ENCODE measurements at regions not wholly inside any gene's neighbourhood (a gene's known extent, or its start where the extent isn't known, plus 50 kb on each side); places are given as distances from the start of the nearest gene placed in this dataset.

DNA sequence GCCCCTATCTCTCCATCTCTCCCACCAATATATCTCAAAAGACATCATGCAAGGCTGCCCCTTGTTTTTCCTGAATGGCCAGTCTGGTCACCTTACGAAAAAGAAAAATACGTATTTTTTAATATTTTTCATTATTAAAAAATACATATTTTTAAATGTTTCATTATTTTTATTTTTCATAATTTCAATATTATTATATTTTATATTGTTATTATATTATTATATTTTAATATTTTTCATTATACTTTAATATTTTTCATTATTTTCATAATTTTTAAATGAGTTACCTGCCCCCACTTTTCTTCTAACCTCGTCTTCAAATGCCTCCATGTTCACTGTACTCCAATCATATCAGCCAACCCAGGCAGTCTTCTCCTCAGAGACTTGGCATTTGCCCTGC is 116.0 kb upstream of the ERCC4 start:
- CTCF ChIA-PET, result no interaction called here
- POLR2A ChIA-PET, result no interaction called here
- no peaks in the 10 kb centered on the region for H3K9me3 ChIP-seq (ENCODE audit: control insufficient read depth, insufficient read depth, low read depth, low read length)
- no peak for TF ChIP-seq ZNF426 (tag by site-specific recombination; IDR thresholded peaks at IDR 0.05)
- no peak for TF ChIP-seq SALL2 (tag by site-specific recombination; IDR thresholded peaks at IDR 0.05; ENCODE audit: borderline replicate concordance)
- TF ChIP-seq ZFHX2 (tag by site-specific recombination; conservative IDR thresholded peaks at IDR 0.05), result no peak
- TF ChIP-seq ZNF645 (tag by site-specific recombination; IDR thresholded peaks at IDR 0.05), result no peak
- no peak for TF ChIP-seq ZNF175 (tag by site-specific recombination; IDR thresholded peaks at IDR 0.05)
- TF ChIP-seq SP7 (tag by site-specific recombination; IDR thresholded peaks at IDR 0.05), result no peak
- no peak for TF ChIP-seq ZNF830 (tag by site-specific recombination; IDR thresholded peaks at IDR 0.05; ENCODE audit: low read depth)
- no peak overlapping the region for H3K4me3 ChIP-seq (ENCODE audit: low read depth, low read length)
- H3K4me1 ChIP-seq (ENCODE audit: control insufficient read depth, insufficient read depth, low read length), result no peaks in the 10 kb centered on the region
- no peaks in the 10 kb centered on the region for H3K36me3 ChIP-seq (ENCODE audit: control insufficient read depth in 2 of 2, insufficient read depth in 1 of 2, low read length in 2 of 2)
- H3K27ac ChIP-seq (ENCODE audit: extremely low read depth, low read depth, low read length), result no peak overlapping the region

- ChIA-PET POLR2A (no interaction called here), CTCF (no interaction called here)
- Histone ChIP-seq H3K9me3 (ENCODE audit: control insufficient read depth, insufficient read depth, low read depth, low read length) (no peaks in the 10 kb centered on the region), H3K27ac (ENCODE audit: extremely low read depth, low read depth, low read length) (no peak overlapping the region), H3K4me3 (ENCODE audit: low read depth, low read length) (no peak overlapping the region), H3K4me1 (ENCODE audit: control insufficient read depth, insufficient read depth, low read length) (no peaks in the 10 kb centered on the region), H3K36me3 (ENCODE audit: control insufficient read depth in 2 of 2, insufficient read depth in 1 of 2, low read length in 2 of 2) (no peaks in the 10 kb centered on the region)
- TF ChIP-seq ZNF157 (tag by site-specific recombination; IDR thresholded peaks at IDR 0.05), result no peak
- TF ChIP-seq ZNF37A (tag by site-specific recombination; IDR thresholded peaks at IDR 0.05), result no peak
- no peak for TF ChIP-seq ZNF558 (tag by site-specific recombination; IDR thresholded peaks at IDR 0.05)
- no peak for TF ChIP-seq ZNF112 (tag by site-specific recombination; IDR thresholded peaks at IDR 0.05)
- TF ChIP-seq HOXC10 (CRISPR knock-in tag; IDR thresholded peaks at IDR 0.05), result no peak
- TF ChIP-seq ZNF701 (tag by site-specific recombination; IDR thresholded peaks at IDR 0.05), result no peak
- no peak for TF ChIP-seq ZNF350 (tag by site-specific recombination; IDR thresholded peaks at IDR 0.05)
- TF ChIP-seq ZNF510 (tag by site-specific recombination; IDR thresholded peaks at IDR 0.05; ENCODE audit: insufficient replicate concordance), result no peak
- TF ChIP-seq, protein P1, sequence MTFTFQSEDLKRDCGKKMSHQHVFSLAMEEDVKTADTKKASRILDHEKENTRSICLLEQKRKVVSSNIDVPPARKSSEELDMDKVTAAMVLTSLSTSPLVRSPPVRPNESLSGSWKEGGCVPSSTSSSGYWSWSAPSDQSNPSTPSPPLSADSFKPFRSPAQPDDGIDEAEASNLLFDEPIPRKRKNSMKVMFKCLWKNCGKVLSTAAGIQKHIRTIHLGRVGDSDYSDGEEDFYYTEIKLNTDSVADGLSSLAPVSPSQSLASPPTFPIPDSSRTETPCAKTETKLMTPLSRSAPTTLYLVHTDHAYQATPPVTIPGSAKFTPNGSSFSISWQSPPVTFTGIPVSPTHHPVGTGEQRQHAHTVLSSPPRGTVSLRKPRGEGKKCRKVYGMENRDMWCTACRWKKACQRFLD (tag by site-specific recombination; IDR thresholded peaks at IDR 0.05), result no peak
- no peak for TF ChIP-seq KLF1 (tag by site-specific recombination; IDR thresholded peaks at IDR 0.05)
These were observed 114.0 kb upstream of the ERCC4 start for GRCh38 chr16:13805951-13806350.

DNA sequence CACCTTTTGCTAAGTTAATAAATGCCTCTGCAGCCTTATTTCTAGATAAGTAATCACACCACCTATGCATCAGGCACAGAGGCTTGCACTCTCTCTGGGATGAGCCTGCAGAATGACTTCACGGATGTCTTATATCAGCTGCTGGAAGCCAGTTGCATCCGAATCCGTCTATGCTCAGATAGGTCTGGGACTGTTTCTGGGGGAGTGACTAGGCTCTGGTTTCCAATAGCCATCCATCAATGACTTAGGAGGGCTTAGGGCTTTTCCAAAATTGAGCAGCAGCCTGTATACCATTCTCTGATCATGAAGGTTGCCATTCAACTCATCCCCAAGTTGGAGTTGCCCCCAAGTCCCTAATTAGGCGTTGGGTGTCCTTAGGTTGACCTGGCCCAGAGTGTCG is 113.3 kb upstream of the ERCC4 start:
- Histone ChIP-seq H3K4me1 (ENCODE audit: control insufficient read depth, insufficient read depth, low read length) (no peaks in the 10 kb centered on the region), H3K36me3 (ENCODE audit: control insufficient read depth in 2 of 2, insufficient read depth in 1 of 2, low read length in 2 of 2) (no peaks in the 10 kb centered on the region), H3K27ac (ENCODE audit: extremely low read depth, low read depth, low read length) (no peak overlapping the region), H3K9me3 (ENCODE audit: control insufficient read depth, insufficient read depth, low read depth, low read length) (no peaks in the 10 kb centered on the region), H3K4me3 (ENCODE audit: low read depth, low read length) (no peak overlapping the region)
- ChIA-PET CTCF (no interaction called here), POLR2A (no interaction called here)
- TF ChIP-seq OVOL3 (tag by site-specific recombination; IDR thresholded peaks at IDR 0.05) (no peak), ZNF239 (tag by site-specific recombination; IDR thresholded peaks at IDR 0.05) (no peak), ZNF24 (tag by site-specific recombination; IDR thresholded peaks at IDR 0.05) (no peak), ZNF530 (tag by site-specific recombination; IDR thresholded peaks at IDR 0.05; ENCODE audit: low read depth) (no peak), GLI4 (tag by site-specific recombination; IDR thresholded peaks at IDR 0.05) (no peak), ZIC2 (tag by site-specific recombination; IDR thresholded peaks at IDR 0.05) (no peak), ZNF221 (tag by site-specific recombination; IDR thresholded peaks at IDR 0.05; ENCODE audit: borderline replicate concordance) (no peak), ZNF335 (tag by site-specific recombination; conservative IDR thresholded peaks at IDR 0.05) (no peak), ZNF776 (tag by site-specific recombination; IDR thresholded peaks at IDR 0.05; ENCODE audit: borderline replicate concordance) (no peak), ZNF561 (tag by site-specific recombination; IDR thresholded peaks at IDR 0.05; ENCODE audit: borderline replicate concordance) (no peak), ZNF362 (tag by site-specific recombination; IDR thresholded peaks at IDR 0.05) (no peak)
